ENCODE measurements at regions not wholly inside any gene's neighbourhood (a gene's known extent, or its start where the extent isn't known, plus 50 kb on each side); places are given as distances from the start of the nearest gene placed in this dataset.

GRCh38 chr6:7672066-7673062 is 53.5 kb upstream of the BMP6 start:
- TF ChIP-seq CTCF (conservative IDR thresholded peaks at IDR 0.05; ENCODE audit: low read depth, low read length) (no peak), EZH2 (IDR thresholded peaks at IDR 0.05; ENCODE audit: borderline replicate concordance, low read depth, low read length, poor library complexity, severe bottlenecking) (no peak)
